NCI-H2029 (cell line): ENCODE measurements at regions not wholly inside any gene's neighbourhood (a gene's known extent, or its start where the extent isn't known, plus 50 kb on each side); places are given as distances from the start of the nearest gene placed in this dataset.

ENCODE experiments used
- DNase-seq: peaks from one replicate; lab custom pipeline; 2025; lab: John Stamatoyannopoulos, UW

- DNase-seq: no peak
Measured at GRCh38 chr16:86406056-86406455, 104.3 kb upstream of the FOXF1 start.

- no peak for DNase-seq
Measured at GRCh38 chr16:86408685-86409084, 101.6 kb upstream of the FOXF1 start.

GRCh38 chr16:86410081-86410480, 100.2 kb upstream of the FOXF1 start:
- no peak for DNase-seq

GRCh38 chr16:86410529-86410928, 99.8 kb upstream of the FOXF1 start:
- no peak for DNase-seq

- no peak for DNase-seq
Measured at GRCh38 chr16:86411897-86412296, 98.4 kb upstream of the FOXF1 start.

GRCh38 chr16:86414991-86415740, 95.2 kb upstream of the FOXF1 start:
- no peak for DNase-seq

GRCh38 chr16:86418981-86419380, 91.3 kb upstream of the FOXF1 start:
- DNase-seq: no peak

- DNase-seq: no peak
Measured at GRCh38 chr16:86419518-86419917, 90.8 kb upstream of the FOXF1 start.

- DNase-seq: no peak
Measured at GRCh38 chr16:86421995-86422394, 88.3 kb upstream of the FOXF1 start.

GRCh38 chr16:86424398-86424797, 85.9 kb upstream of the FOXF1 start:
- DNase-seq: no peak

- no peak for DNase-seq
Measured at GRCh38 chr16:86424985-86425384, 85.3 kb upstream of the FOXF1 start.

- no peak for DNase-seq
Measured at GRCh38 chr16:86426063-86426642, 84.2 kb upstream of the FOXF1 start.

GRCh38 chr16:86427433-86427851, 82.9 kb upstream of the FOXF1 start:
- DNase-seq: no peak

- DNase-seq: no peak
Measured at GRCh38 chr16:86428729-86429517, 81.4 kb upstream of the FOXF1 start.

GRCh38 chr16:86429663-86430062, 80.7 kb upstream of the FOXF1 start:
- no peak for DNase-seq

- DNase-seq: no peak
Measured at GRCh38 chr16:86430814-86431213, 79.5 kb upstream of the FOXF1 start.

GRCh38 chr16:86431540-86431939, 78.8 kb upstream of the FOXF1 start:
- DNase-seq: no peak

- no peak for DNase-seq
Measured at GRCh38 chr16:86432048-86432447, 78.3 kb upstream of the FOXF1 start.

- no peak for DNase-seq
Measured at GRCh38 chr16:86432691-86433090, 77.6 kb upstream of the FOXF1 start.

GRCh38 chr16:86436466-86437185, 73.7 kb upstream of the FOXF1 start:
- DNase-seq: no peak

- no peak for DNase-seq
Measured at GRCh38 chr16:86437348-86437747, 73.0 kb upstream of the FOXF1 start.

GRCh38 chr16:86442703-86443102, 67.6 kb upstream of the FOXF1 start:
- DNase-seq: no peak
